OCI-LY3 (cell line): ENCODE measurements at regions not wholly inside any gene's neighbourhood (a gene's known extent, or its start where the extent isn't known, plus 50 kb on each side); places are given as distances from the start of the nearest gene placed in this dataset.

ENCODE experiments used
- H2AFZ ChIP-seq: fragments of 200-600, 300-600 bp; shearing (Covaris generic); 2 replicates; pipeline ENCODE4 v1.6.0; 2014; ENCODE audit warnings: antibody characterized with exemption, low read depth, low read length
- H3K27ac ChIP-seq: fragments of 200-600, 300-600 bp; sonication (generic); 2 replicates; pipeline ENCODE4 v1.5.1; 2014; ENCODE audit warnings: mild to moderate bottlenecking, low read length, moderate library complexity, mixed read lengths
- H3K27me3 ChIP-seq: fragments of 200-600, 300-600 bp; sonication (generic); 2 replicates; pipeline ENCODE4 v1.6.1; 2014; ENCODE audit warnings: low read depth, low read length, mixed read lengths
- H3K36me3 ChIP-seq: fragments of 200-600, 300-600 bp; sonication (generic); replicated peaks from 2 replicates; pipeline ENCODE3; 2014; ENCODE audit warnings: low read depth, low read length, mixed read lengths
- H3K4me1 ChIP-seq: fragments of 300-600, 200-600 bp; sonication (generic); 2 replicates; pipeline ENCODE4 v1.6.1; 2014; ENCODE audit warnings: low read length, mixed read lengths
- H3K4me2 ChIP-seq: fragments of 200-600, 300-600 bp; sonication (generic); 2 replicates; pipeline ENCODE4 v1.6.1; 2014; ENCODE audit warnings: low read length, mixed read lengths
- H3K4me3 ChIP-seq: fragments of 300-600, 200-600 bp; sonication (generic); 2 replicates; pipeline ENCODE4 v1.5.1; 2014; ENCODE audit warnings: antibody characterized with exemption, mild to moderate bottlenecking, low read length, moderate library complexity
- H3K79me2 ChIP-seq: fragments of 300-600, 200-600 bp; shearing (Covaris generic); 2 replicates; pipeline ENCODE4 v1.6.1; 2014; ENCODE audit warnings: mild to moderate bottlenecking, low read length, mixed read lengths
- H3K9ac ChIP-seq: fragments of 300-600, 200-600 bp; shearing (Covaris generic); 2 replicates; pipeline ENCODE4 v1.6.0; 2014; ENCODE audit warnings: mild to moderate bottlenecking, low read length, moderate library complexity
- H3K9me3 ChIP-seq: fragments of 200-600, 300-600 bp; shearing (Covaris generic); 2 replicates; pipeline ENCODE4 v1.6.1; 2014; ENCODE audit warnings: low read length, mixed read lengths; ENCODE audit not compliant: insufficient read depth
- H4K20me1 ChIP-seq: fragments of 200-600, 300-600 bp; sonication (generic); 2 replicates; pipeline ENCODE4 v1.6.1; 2016; ENCODE audit warnings: low read length, mixed read lengths; ENCODE audit not compliant: insufficient read depth
- CTCF ChIP-seq: fragments of 200-600, 300-600 bp; sonication (generic); IDR thresholded peaks from 2 replicates; pipeline ENCODE4 v1.5.1; 2014; ENCODE audit warnings: antibody characterized with exemption, low read length, low read depth
- EZH2phosphoT487 ChIP-seq: fragments of 200-600 bp; shearing (Covaris generic); IDR thresholded peaks from 2 replicates; pipeline ENCODE4 v1.6.1; 2018; ENCODE audit warnings: antibody characterized with exemption, mixed run types, low read depth

DNA sequence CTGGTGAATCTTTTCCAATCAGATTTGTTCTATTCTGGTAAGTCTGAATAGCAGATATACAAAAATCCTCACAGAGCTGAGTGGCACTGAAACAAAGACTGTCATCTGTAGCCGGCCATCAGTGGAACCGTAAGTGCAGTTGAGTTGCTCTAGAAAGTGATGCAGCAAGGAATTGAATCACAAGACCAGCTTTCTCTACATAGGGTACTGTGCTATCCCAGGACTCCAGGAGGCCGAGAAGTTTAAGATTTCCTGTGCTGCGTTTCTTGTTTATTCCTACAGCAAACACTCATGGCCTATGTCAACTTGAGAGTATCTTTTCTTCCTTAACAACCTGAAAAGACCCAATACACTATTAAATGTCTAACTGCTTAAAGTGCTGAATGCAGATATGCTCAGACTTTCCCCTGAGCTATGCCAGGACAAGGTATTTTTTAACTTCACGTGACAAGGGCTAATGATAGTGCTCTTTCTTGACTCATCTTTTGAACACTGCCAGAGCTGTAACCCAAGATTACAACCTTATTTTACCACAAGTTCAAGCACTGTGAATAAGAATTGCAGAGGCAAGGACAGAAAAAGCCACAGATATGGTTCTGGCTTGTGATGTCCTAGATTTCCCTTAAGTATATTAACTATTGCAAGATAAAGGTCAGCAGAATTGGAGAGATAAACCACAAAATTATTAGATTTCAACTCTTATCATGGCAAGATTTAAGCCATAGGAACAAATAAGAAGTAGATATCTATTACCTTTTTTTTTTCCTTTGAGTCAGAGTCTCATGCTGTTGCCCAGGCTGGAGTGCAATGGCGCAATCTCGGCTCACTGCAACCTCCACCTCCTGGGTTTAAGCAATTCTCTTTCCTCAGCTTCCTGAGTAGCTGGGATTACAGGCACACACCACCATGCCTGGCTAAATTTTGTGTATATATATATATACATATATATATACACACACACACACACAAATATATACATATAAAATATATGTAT is 71.6 kb downstream of the GJA1 start:
- Histone ChIP-seq H3K79me2 (no peaks in the 10 kb centered on the region), H3K27ac (no peak overlapping the region), H2AFZ (no peak overlapping the region), H3K9ac (no peak overlapping the region), H3K4me2 (no peak overlapping the region), H4K20me1 (no peaks in the 10 kb centered on the region), H3K4me1 (no peaks in the 10 kb centered on the region), H3K36me3 (no peaks in the 10 kb centered on the region), H3K27me3 (no peaks in the 10 kb centered on the region), H3K4me3 (no peak overlapping the region), H3K9me3 (no peaks in the 10 kb centered on the region)
- TF ChIP-seq CTCF (no peak), EZH2phosphoT487 (no peak)

DNA sequence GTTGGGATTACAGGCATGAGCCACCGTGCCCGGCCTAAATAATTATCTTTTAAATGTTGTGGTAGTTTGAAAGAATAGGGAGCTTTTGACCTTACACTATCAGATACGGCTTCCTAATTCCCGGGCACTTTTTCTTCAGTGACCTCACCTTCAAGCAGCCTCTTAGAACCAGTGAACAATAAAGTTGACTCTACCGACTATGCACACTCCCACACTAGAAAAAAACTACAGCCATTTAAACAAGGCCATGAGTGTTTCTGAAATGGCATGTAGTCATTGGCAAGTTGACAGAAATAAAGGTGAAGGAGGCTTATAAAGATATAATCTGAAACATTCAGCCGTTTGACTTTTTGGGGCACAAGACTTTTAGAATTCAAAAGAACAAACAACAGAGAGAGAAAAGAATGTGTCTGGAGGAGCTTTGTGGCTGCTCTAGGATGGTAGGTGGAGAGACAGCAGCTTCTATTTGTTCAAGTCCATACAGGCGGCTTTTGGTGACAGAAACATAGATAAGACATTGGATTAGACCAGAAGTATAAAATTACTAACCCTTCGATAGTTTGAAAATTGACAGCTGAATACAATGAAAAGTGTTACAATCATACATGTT is 75.2 kb downstream of the GJA1 start:
- Histone ChIP-seq H3K79me2 (no peaks in the 10 kb centered on the region), H3K27ac (no peak overlapping the region), H3K9me3 (no peaks in the 10 kb centered on the region), H3K27me3 (no peaks in the 10 kb centered on the region), H3K36me3 (no peaks in the 10 kb centered on the region), H3K4me1 (no peaks in the 10 kb centered on the region), H3K4me2 (no peak overlapping the region), H4K20me1 (no peaks in the 10 kb centered on the region), H3K4me3 (no peak overlapping the region), H2AFZ (no peak overlapping the region), H3K9ac (no peak overlapping the region)
- TF ChIP-seq CTCF (no peak), EZH2phosphoT487 (no peak)

GRCh38 chr6:121515630-121516265 is 80.3 kb downstream of the GJA1 start:
- TF ChIP-seq CTCF, result no peak
- no peak for TF ChIP-seq EZH2phosphoT487
- Histone ChIP-seq H3K36me3 (no peaks in the 10 kb centered on the region), H3K27ac (no peak overlapping the region), H3K79me2 (no peaks in the 10 kb centered on the region), H3K9ac (no peak overlapping the region), H3K9me3 (no peaks in the 10 kb centered on the region), H3K4me3 (no peak overlapping the region), H2AFZ (no peak overlapping the region), H3K4me1 (no peaks in the 10 kb centered on the region), H4K20me1 (no peaks in the 10 kb centered on the region), H3K27me3 (no peaks in the 10 kb centered on the region), H3K4me2 (no peak overlapping the region)

DNA sequence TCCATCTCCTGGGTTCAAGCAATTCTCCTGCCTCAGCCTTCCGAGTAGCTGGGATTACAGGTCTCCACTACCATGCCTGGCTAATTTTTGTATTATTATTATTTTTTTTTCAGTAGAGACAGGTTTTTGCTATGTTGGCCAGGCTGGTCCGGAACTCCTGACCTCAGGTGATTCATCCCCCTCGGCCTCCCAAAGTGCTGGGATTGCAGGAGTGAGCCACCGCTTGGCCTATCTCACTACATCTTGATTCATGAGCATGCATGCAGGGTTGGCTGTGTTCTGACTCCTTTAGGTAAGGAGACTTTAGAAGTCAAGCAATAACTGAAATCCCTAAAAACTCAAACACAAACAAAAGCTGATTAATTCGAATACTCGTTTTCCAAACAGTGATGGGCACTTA is 80.9 kb downstream of the GJA1 start:
- Histone ChIP-seq H3K4me1 (no peaks in the 10 kb centered on the region), H4K20me1 (no peaks in the 10 kb centered on the region), H3K9me3 (no peaks in the 10 kb centered on the region), H3K36me3 (no peaks in the 10 kb centered on the region), H3K4me3 (no peak overlapping the region), H3K4me2 (no peak overlapping the region), H2AFZ (no peak overlapping the region), H3K27me3 (no peaks in the 10 kb centered on the region), H3K27ac (no peak overlapping the region), H3K79me2 (no peaks in the 10 kb centered on the region), H3K9ac (no peak overlapping the region)
- TF ChIP-seq CTCF (no peak), EZH2phosphoT487 (no peak)
